ENCODE measurements at regions not wholly inside any gene's neighbourhood (a gene's known extent, or its start where the extent isn't known, plus 50 kb on each side); places are given as distances from the start of the nearest gene placed in this dataset.

DNA sequence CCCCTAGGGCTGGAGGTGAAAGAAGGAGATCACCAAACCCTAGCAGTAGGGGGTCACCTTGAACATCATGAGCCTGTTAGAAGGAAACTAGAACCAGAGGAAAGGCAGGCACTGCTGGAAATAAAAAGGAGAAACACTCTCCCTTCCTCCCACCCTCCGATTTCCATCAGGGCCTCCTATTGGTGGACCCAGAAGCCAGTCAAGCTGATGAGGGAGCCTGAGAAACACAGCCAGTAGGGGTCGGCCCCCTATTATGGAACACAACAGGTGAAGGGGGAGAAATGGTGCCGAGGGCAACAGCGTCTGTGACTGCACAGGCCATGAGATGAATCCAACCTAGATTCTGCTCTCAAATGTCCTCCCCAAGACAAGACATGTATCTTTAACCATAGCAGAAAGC lies 156.1 kb upstream of the LRFN2 start:
- TF ChIP-seq POLR2A (IDR thresholded peaks at IDR 0.05; ENCODE audit: low read depth, low read length) (no peak), POLR2AphosphoS5 (IDR thresholded peaks at IDR 0.05; ENCODE audit: low read depth, low read length) (no peak)
